NCI-H187 treated with DMSO at 0.1 percent for 48 hours (cell line): ENCODE measurements at regions not wholly inside any gene's neighbourhood (a gene's known extent, or its start where the extent isn't known, plus 50 kb on each side); places are given as distances from the start of the nearest gene placed in this dataset.

Source experiments
- DNase-seq: peaks from one replicate; lab custom pipeline; 2025; lab: John Stamatoyannopoulos, UW

DNA sequence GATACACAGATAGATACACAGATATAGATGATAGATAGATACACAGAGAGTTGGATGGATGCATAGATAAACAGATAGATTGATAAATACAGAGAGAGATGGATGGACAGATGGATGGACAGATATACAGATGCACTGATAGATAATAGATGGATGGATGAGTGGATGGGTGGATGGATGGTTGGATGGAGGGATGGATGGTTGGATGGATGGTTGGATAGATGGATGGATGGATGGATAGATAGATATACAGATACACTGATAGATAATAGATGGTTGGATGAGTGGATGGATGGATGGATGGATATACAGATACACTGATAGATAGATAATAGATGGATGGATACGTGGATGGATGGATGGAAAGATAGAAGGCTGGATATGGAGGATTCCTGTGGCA is 290.0 kb upstream of the SHH start:
- DNase-seq = no peak

DNA sequence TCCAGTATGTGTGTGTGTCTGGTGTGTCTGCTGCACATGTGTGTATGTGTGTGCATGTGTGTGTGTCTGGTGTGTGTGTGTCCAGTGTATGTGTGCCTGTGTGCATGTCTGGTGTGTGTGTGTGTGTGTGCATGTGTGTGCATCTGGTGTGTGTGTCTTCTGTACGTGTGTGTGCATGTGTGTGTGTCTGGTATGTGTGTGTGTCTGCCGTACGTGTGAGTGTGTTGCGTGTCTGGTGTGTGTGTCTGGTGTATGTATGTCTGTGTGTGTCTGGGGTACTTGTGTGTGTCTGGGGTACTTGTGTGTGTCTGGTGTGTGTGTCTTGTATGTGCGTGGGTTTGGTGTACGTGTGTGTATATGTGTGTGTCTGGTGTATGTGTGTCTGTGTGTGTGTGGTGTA is 289.1 kb upstream of the SHH start:
- DNase-seq = no peak

DNA sequence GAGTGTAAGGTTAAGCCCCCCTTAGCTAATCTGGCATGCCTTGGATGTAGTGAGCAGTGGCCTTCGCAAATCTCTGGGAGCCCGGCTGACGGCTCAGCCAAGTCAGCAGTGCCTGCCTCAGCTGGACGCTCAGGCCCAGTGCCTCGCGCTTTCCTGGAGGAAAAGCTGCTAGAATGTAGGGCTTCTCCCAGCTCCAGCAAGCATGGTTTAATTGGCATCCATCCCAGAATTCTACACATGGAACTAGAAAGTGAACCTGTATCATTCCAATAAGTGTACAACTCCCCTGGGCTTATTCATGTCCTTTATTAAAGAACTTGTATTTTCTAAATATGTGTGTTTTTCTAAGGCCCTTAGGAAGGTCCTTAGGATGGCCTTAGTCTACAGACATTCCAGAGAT is 287.8 kb upstream of the SHH start:
- no peak for DNase-seq

DNA sequence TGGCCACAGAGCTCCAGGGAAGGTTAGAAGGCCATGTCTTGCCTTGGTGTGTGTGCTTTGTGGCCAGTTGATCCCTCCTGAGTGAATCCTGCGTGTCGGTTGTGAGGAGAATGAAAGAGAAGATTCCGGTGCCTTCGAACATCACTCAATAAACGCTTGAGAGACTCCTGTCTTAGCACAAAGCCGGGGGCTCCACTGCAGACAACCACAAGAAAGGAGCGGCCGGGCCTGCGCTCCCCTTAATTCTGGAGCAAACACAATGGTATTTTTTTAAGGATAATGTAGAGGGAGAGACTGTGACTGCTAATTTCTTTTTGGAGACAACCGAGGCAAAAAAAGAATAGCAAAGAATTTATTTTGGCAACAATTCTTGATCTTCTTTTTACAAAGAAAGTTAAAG is 286.8 kb upstream of the SHH start:
- no peak for DNase-seq

DNA sequence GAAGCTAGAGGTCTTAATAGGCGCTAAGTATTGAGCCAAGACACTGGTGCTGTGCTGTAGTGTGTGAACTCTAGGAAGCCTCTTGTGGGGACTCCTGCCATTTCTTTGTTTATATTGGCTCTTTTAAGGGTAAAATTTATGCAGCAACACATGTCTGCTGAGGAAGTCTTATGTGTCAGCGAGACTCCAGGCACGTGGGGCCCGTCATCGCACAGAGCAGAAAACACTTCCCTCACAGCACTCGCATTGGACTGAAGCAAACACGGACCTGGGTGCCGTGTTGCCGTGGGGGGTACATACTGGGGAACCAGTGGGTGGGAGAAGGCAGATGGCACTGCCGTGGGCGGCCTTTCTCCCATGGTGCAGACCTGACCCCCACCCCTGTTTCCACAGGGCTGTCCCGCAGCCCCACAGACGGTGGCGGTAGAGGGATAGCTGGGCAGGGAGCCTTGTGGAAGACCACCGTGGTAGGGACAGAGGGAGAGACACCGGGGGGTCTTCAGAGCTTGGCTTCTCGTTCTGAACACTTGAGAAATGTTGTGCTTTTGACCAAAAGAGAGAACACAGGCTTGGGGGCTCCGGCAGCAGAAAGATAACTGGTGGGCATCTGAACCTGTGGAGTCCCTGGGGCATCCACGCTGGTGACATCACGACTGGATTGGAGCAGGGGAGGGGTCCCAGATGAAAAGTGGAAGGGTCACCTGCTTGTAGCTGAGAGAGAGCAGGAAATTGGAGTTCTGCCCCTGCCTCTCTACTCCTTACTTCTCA is 284.7 kb upstream of the SHH start:
- no peak for DNase-seq

DNA sequence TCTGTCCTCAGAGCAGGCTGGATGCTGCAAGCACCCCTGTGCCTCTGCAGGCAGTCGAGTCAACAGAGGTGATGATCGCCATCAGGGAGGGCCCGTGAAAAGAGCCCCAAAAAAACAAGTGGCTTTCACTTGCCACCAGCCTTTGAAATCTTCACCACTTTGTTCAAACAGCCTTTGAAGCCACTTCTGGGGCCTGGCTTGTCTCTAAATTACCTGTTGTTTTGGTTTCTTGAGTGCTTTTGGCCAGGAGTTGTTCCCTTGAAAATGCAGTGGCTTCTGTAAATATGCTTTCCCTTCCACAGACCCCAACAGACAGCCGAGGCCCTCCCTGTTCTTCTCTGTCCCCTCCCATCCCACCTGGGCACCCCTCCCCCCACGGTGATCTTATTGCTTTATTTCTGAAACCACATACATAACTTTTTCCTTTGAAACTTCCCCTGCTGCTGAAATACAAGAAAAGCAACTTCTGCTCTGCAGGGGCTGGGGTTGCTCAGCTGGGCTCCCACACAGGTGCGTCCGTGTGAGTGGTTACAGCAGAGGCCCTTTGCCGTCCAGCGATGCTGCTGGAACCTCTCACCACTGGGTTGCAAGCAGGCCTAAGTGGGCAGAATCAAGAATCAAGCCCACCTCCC is 283.8 kb upstream of the SHH start:
- no peak for DNase-seq

DNA sequence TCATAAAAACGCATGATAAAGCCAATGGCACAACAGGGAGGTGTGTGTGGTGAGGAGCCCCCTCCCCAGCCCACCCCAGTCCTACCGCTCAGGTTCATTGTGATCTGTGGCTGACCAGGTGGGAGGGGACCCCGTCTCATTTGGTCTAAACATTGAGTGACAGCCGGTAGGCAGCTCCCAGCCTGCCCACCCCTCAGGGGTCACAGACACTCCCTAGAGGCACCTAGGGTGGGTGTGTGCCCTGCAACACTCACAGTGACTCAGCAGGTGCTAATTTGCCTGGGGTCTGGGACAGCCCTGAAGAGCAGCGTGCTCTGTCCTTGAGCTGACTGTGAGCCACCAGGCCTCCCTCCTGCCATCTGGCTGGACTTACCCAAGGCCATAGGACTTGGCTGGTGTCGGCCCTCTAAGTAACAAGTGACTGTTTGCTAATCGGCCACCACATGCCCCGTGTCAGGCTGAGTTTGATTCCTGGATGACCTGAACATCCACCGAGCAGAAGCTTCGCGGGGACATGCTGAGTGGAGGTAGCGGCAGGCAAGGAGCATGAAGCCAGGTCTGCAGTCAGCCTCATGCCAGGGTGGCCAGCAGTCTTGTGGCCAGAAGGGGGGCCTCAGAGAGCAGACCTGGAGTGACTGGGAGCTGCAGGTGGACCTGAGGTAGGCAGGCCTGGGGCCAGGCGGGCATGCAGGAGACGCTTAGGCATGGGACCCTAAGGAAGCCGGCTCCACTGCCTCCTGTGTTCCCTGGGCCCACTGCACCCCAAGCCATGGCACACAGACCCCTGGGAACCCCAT is 282.3 kb upstream of the SHH start:
- no peak for DNase-seq

DNA sequence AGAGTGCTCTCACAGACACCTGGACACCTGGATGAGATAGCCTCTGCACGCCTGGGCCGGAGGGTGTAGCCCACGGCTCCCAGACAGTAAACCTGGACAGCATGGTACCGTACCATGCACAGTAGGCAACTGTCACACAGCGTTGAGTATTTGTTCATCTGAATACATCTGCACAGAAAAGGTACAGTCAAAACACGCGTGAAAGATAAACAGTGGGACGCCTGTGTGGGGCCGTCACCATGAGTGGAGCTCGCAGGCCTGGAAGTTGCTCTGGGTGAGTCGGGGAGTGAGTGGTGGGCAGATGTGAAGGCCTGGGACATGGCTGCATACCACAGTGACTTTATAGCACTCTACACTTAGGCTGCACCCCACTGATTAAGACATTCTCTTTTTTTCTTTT is 280.0 kb upstream of the SHH start:
- DNase-seq = no peak

DNA sequence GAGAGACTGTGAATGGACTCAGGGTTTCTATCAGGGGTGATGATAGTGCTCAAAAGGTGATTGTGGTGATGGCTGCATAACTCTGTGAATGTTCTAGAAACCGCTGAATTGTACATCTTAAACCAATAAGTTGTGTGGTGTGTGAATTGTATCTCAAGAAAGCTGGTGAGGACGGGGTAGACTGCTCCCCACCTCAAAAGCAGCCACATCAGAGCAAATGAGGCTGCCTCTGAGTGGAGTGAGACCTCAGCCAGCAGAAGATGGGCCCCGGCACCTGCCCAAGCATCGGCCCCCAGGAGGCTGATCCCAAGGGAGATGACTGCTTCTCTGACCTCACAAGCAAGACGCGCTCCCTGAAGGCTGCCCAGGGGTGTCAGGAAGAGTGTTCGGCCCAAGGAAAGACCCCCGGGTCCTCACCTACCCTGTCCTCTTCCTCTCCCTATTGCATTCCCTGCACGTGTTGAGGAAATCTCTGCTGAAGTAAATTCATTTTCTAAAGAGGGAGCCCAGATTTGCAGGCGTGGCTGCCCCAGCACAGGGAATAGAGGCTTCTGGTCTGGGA is 279.3 kb upstream of the SHH start:
- DNase-seq = no peak

DNA sequence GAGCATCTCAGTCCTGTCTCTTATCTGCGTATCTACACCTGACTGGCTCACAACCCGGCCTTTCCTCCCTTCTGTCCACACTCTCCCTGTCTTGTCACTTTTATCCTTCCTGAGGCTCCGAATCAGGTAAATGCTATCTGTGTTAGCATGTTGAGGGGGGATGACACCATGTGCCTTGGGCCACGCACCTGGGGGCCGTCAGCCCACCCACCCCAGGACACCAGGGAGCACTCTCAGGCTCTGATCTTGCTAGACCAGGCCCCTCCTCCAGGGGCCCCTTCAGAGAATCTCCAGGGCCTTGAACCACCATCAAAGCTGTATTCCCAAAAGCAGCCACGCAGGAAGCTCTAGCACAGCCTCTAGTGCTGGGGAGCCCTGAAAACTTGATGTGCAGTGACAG is 278.7 kb upstream of the SHH start:
- no peak for DNase-seq

DNA sequence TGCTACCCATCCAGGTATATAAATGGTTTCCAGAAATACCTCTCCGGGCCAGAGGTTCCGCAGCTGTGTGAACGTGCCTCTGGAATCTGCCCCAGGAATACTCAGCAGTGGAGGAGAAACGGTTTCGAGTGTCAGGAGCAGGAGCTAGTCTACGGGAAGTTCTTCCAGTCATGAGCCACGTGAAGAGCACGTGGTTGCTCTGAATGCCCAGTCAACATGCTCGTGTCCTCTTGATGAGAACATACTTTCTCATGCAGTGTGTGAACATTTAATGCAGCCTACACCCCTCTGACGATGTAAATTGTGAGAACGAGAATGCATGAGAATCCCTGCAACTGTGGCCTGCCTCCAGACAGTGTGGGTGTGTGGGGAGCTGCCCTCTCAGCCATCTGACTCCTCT is 277.0 kb upstream of the SHH start:
- no peak for DNase-seq

DNA sequence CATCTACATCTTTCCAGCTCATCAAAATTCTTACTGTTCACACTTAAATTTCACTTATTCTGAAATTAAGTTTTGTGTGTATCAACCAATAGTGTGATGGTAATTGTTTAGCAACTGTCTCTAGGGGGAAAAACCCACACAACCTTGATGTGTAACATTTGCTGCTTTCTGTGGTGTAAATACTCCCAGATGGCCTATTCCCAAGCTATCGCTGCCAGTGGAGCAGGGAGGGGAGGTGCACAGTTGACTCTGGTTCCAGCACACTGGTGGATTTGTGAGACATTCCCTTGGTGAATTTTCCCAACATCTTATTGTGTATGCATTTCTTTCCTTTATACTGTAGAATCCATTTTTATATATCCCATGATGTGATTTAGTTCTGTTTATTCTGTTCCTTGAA is 275.9 kb upstream of the SHH start:
- DNase-seq = no peak

DNA sequence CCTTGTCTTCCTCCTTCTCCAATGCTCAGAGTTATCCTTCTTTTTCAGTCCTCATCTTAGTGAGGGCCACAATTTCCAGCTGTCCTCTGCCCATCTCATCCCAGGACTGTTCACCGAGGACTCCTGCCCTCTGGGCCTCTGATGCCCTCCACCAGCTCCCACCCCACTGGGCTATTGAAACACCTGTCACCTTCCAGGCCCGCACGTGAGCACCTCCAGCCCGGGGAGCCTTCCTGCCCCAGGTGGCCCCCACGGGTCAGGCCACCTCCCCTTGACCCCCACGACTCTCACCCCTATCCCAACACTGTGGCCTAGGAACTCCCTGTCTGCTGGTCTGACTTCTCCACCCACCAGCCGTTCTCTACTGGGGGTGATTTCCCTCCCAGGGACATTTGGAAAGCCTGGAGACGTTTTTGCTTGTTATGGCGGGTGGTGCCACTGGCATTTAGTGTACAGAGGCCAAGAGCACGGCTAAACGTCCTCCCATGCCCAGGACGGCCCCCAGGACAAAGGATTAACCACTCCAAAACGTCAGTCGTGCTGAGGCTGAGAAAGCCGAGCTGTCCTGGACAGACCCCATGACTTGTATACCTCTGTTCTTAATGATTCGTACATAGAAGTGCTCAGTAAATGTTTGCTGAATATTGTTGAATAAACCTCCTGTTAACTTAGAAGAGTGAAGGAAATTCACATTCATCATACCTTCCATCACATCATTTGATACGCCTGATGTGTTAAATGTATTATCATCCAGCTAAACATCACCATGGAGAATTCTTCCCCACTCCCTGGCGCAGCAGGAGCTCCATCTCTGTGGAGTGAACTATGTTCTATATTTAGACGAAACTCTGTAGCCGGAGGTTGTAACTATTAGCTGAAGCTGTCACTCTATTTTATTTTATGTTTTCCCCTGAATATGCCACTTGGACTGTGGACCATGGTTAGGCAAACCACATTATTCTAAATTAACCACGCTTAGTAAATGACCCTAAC is 270.1 kb upstream of the SHH start:
- DNase-seq = peak; percentile 77

DNA sequence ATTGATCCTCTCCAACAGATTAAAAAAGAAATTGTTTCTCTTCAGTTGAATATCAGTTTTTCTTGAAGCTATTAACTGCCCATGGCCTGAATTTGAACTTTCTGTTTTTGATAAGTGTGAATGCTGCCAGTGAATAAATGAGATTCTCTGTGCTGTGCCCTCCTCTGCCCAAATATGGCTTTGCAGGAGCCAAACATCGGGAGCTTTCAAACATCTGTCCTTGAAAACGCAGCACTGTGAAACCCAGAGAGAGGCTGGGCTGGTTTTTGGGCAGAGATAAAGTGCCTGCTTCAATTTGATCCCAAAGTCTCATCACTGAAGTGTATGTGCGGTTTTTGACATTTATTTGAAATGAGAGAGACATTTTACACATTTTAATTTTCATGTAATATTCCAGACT is 268.3 kb upstream of the SHH start:
- no peak for DNase-seq

DNA sequence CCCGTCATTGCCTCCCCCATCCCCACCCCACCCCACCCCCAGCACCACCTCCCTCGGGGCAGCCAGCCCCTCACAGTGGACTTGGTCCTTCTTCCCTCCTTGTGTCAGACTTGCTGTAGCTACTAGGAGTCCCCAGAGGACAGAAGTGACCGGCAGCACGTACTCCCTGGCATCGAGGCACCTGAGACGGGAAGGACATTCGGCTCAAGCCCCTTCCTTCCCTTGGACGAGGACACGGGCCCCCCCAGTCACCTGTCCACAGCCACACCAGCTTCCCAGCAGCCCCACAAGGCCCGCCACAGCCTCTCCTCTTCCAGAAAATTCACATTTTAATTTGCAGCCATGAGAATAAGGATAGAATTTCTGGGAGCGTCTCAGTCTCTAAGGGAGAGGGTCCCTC is 267.8 kb upstream of the SHH start:
- no peak for DNase-seq

DNA sequence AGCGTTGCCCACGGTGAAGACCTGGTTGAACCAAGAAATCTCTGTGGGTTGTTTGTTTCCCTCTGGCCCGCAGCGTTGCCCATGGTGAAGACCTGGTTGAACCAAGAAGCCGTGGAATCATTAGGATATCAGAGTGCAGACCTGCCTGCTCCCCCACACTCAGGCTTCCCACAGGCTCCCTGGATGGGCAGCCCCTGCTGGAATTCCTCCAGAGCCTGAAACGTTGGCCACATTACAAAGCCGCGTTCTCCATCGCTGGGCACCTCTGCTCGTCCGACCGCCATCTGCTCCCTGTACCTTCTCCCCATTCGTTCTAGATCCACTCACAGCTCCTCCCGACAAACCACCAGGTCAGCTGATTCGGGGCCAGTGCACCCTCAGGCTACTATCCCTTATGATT is 266.9 kb upstream of the SHH start:
- DNase-seq = no peak

DNA sequence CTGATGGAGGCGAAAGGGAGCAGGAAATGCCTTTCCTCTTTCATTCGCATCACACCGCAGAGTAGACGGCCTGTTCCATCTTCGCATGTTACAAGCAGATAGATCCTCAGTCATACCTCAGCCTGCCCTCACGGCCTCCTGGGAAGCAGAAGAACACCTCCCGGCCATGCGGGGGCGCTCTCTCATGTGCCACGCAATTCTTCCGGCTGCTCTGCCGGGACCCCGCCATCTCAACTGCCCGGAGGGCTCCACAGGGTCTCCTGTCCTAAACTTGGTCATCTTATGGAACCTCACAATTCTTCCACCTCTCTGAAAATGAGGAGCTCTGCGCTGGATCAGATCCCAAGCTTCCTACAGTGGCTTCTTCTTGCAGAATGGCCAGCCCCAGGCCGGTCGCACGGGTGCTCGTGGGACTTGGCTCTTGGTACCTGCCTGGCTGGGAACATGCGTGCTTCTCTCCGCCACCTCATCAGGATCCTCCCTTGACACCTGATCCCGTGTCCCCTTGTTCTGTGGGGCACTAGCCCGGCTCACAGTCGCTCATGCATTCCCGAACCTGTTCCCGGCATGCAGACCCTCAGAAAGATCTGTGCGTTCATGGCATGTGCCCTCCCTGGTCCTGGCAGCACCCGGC is 262.8 kb upstream of the SHH start:
- DNase-seq = no peak

DNA sequence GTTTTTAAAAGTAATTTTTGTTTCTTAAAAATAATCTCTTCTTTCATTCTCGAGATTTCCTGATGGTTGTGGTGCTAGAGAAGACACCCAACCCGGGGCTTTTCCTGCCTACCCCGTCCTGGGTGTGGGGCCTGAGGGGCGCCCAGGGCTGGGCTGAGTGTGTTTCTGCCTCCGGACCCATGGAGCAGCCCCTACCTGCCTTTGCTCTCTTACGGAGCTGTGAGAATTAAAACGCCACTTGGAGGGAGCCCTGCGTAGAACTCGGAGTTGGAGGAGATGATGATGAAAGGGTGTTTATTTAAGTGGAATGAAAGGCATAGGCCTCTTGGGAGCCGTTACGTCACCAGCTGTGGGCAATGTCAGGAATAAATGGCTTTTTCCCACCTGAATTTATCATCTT is 261.8 kb upstream of the SHH start:
- no peak for DNase-seq

DNA sequence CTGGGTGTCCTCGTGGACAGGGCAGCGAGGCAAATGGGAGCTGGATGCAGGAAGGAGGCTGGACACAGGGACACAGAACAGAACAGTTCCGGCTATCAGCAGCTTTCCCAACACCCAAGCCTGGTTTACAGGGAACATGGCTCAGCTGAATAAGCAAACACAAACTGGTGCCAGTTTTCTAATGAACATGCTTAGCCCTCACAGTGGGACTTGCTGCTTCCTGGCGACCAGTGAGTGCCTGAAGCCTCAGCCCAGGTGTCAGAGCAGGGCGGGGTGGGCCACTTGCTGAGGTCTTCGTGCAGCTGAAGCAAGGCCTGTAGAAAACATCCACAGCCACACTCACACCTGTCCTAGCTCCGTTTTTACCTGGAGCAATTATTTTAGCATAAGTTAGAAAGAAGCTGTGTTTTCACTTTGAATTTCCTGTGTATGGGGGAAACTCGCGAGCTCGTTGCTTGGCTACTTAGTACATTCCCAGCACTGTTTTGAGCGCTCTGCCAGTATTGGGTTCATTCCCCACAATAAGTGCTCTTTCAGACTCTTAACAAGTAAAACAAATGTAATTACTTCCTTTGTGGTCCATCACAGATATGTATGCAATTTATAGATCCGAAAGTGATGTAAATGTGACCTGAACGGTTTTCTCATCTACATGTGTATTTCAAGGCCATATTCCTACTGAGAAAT is 261.2 kb upstream of the SHH start:
- no peak for DNase-seq

DNA sequence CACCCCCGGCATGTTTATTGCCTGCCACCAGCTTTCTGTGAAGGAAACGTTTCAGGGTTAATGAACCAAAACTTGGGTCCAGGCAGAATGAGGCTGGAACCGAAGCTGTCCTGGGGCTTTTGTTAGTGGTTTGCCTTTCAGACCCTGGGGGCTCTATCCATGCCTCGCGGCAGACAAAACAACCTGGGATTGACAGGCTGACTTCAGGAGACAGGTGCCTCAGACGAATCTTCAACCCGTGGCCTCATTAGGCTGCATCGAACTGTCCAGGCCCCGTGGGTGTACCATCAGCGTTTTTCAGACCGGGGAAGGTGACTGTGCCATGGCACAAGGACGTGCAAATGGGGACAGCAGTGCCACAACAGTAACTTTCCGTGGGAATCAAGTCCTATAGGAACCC is 259.3 kb upstream of the SHH start:
- no peak for DNase-seq

DNA sequence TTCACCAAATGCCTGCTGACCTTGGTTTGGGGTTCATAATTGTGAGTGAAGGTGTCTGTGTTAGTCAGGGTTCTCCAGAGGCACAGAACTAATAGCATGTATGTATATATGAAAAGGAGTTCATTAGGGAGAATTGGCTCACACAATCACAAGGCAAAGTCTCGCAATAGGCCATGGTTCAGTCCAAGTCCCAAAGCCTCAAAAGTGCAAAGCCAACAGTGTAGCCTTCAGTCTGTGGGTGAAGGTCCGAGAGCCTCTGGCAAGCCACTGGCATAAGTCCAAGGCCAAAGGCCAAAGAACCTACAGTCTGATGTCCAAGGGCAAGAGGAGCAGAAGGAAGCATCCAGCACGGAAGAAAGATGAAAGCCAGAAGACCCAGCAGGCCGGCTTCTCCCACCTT is 257.6 kb upstream of the SHH start:
- no peak for DNase-seq
